ENCODE measurements at regions not wholly inside any gene's neighbourhood (a gene's known extent, or its start where the extent isn't known, plus 50 kb on each side); places are given as distances from the start of the nearest gene placed in this dataset.

DNA sequence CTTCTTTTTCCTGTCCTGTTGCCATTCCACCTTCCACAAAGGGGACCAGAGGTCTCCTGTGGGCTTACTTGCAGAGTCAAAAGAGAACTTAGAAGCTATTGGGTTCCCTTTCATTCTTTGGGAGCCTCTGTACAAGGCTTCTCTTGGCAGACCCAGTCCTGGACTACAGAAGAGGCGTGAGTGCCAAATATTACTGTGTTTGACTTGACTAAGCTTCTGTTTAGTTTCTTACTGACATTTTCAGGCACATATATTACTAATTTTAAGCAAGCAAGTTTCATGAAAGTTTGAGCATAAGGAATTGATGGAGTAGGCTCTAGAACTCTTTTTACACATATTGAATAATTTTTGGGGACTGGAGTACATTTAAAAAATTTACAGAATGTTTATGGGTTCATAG is 254.4 kb downstream of the HAPSTR1 start:
- TF ChIP-seq, protein P1, sequence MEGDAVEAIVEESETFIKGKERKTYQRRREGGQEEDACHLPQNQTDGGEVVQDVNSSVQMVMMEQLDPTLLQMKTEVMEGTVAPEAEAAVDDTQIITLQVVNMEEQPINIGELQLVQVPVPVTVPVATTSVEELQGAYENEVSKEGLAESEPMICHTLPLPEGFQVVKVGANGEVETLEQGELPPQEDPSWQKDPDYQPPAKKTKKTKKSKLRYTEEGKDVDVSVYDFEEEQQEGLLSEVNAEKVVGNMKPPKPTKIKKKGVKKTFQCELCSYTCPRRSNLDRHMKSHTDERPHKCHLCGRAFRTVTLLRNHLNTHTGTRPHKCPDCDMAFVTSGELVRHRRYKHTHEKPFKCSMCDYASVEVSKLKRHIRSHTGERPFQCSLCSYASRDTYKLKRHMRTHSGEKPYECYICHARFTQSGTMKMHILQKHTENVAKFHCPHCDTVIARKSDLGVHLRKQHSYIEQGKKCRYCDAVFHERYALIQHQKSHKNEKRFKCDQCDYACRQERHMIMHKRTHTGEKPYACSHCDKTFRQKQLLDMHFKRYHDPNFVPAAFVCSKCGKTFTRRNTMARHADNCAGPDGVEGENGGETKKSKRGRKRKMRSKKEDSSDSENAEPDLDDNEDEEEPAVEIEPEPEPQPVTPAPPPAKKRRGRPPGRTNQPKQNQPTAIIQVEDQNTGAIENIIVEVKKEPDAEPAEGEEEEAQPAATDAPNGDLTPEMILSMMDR (IDR thresholded peaks at IDR 0.05), result no peak
- TF ChIP-seq POLR2A (IDR thresholded peaks at IDR 0.05), result no peak

All from uterus (tissue), 2 donors.